ENCODE measurements at regions not wholly inside any gene's neighbourhood (a gene's known extent, or its start where the extent isn't known, plus 50 kb on each side); places are given as distances from the start of the nearest gene placed in this dataset.

DNA sequence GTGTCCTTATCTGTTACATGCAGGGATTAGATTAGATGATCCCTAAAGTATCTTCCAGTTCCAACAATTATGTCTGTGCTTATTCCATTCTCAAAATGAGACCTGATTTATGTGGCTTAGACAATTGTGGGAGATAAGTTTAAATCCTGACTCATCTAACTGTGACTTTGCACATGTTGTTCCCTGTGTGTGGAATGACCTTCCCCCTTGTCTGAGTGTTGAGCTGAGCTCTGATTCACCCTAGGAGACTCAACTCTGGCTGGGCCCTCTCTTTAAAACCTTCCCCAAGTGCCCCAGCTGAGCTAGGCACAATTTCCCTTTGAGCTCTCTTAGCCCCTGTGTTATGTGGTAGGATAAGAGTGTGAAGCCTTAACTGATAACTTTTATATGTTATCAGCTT is 118.9 kb upstream of the ELL2 start:
- ChIA-PET CTCF (interaction anchor here (1.0 to 2.6 kb wide), 6 partner anchors 8 to 210 kb away, joined by 3 to 8 read pairs (median 4); no protein-coding TSS in a partner anchor), POLR2A (no interaction called here)
- DNase-seq (ENCODE audit: extremely low spot score) = no peak
- TF ChIP-seq, protein P1, sequence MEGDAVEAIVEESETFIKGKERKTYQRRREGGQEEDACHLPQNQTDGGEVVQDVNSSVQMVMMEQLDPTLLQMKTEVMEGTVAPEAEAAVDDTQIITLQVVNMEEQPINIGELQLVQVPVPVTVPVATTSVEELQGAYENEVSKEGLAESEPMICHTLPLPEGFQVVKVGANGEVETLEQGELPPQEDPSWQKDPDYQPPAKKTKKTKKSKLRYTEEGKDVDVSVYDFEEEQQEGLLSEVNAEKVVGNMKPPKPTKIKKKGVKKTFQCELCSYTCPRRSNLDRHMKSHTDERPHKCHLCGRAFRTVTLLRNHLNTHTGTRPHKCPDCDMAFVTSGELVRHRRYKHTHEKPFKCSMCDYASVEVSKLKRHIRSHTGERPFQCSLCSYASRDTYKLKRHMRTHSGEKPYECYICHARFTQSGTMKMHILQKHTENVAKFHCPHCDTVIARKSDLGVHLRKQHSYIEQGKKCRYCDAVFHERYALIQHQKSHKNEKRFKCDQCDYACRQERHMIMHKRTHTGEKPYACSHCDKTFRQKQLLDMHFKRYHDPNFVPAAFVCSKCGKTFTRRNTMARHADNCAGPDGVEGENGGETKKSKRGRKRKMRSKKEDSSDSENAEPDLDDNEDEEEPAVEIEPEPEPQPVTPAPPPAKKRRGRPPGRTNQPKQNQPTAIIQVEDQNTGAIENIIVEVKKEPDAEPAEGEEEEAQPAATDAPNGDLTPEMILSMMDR (IDR thresholded peaks at IDR 0.05; ENCODE audit: control extremely low read depth, extremely low read depth, low read depth, missing control alignments) = no peak

DNA sequence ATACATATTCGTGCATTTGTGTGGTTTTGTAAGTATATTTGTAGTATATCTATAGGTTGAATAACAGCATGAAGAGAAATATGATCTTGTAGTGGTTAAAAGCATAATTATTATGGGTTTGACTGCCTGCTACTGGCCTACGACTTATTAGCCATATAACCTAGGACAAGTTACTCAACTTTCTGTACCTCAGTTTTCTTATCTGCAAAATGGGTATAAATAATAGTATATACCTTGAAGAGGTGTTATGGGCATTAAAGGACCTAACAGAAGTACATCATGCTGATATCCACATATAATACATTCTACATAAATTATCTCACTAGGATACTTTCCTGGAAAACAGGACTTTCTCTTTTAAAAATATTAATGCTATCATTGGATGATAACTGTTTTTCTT is 118.3 kb upstream of the ELL2 start:
- TF ChIP-seq, protein P1 (IDR thresholded peaks at IDR 0.05; ENCODE audit: control extremely low read depth, extremely low read depth, low read depth, missing control alignments) = no peak
- POLR2A ChIA-PET = no interaction called here

DNA sequence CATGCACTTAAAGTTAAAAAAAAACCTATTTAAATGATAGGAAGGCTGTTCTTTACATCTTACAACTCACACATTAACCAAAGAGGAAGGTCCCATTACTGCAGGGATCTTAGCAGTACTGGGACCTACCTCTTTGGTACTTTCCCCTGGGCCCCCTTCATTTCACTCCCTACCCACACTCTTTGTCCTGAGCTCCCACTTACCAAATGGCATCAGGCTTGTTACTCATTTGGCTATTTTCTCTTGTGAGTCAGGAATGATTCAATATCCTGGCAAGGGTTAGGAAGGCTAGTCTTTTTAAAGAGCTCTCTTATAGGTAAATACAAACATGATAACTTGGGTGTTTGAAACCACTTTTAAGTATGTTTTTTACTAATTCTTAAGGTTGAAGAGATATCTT is 117.4 kb upstream of the ELL2 start:
- POLR2A ChIA-PET = no interaction called here
- TF ChIP-seq, protein P1 (IDR thresholded peaks at IDR 0.05; ENCODE audit: control extremely low read depth, extremely low read depth, low read depth, missing control alignments) = no peak
- no peak for DNase-seq (ENCODE audit: extremely low spot score)
- CTCF ChIA-PET = interaction anchor here (1.2 kb wide), 1 partner anchor 9 kb away, joined by 5 read pairs; no protein-coding TSS in a partner anchor

More for the DNA sequence above, 118.3 kb upstream of the ELL2 start:
- DNase-seq (ENCODE audit: extremely low spot score) = no peak
- CTCF ChIA-PET = interaction anchor here (1.2 to 2.6 kb wide), 3 partner anchors 8 to 13 kb away, joined by 5 to 8 read pairs (median 5); no protein-coding TSS in a partner anchor

DNA sequence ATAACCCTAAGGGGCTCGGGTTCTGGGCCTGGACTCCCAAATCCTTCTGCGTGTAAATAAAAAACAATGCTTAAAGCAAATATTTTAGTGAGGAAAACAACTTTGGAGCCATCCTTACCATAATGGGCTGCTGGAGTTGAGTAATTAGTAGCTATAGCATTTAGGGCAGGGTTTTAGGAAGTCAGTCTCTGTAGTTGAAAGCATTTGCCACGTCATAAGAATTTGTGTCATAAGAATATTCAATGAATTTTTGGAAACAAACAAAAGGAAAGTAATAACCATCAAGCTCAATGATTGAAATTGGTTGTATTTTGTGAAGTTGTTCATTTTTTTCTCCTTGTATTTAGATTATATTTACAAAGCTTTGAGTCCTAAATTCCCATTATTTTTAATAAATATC is 114.8 kb upstream of the ELL2 start:
- ChIA-PET POLR2A (no interaction called here), CTCF (no interaction called here)
- TF ChIP-seq, protein P1 (IDR thresholded peaks at IDR 0.05; ENCODE audit: control extremely low read depth, extremely low read depth, low read depth, missing control alignments) = no peak
- no peak for DNase-seq (ENCODE audit: extremely low spot score)

DNA sequence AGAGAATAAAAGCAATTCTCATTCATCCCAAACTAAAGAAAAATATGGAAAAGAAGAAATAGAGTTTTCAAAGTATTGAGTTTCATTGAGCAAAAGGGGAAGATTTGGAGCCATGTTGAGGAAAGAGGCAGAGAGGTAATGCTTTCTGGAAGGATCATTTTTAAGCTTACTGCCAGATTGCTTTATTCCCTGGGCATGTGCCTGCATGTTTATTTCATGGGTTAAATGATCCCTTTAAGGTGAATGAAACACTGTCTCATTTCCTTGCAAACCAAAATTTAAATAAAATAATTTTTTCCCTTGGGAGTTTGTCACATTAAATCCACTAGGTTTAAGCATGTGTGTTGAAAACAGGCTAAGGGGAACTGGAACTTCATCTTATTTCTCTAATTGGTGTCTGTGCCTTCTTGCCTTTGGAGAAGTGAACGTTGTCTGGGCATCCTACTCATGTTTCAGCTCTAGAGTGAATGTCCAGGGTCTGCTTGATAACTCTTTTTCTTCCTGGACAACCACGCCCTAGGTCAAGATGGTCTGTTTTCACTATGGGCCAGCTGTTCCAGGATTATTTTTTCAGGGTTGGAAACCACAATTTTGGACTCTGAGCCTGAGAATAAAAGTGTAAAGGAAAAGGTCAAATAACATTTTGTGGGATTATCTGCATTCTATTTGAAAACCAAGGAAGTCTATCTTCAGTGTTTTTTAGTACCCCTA is 114.1 kb upstream of the ELL2 start:
- CTCF ChIA-PET = interaction anchor here (1.1 to 1.6 kb wide), 3 partner anchors 8 to 183 kb away, joined by 3 to 4 read pairs (median 3); no protein-coding TSS in a partner anchor
- POLR2A ChIA-PET = no interaction called here
- TF ChIP-seq, protein P1 (IDR thresholded peaks at IDR 0.05; ENCODE audit: control extremely low read depth, extremely low read depth, low read depth, missing control alignments) = no peak
- DNase-seq (ENCODE audit: extremely low spot score) = no peak

DNA sequence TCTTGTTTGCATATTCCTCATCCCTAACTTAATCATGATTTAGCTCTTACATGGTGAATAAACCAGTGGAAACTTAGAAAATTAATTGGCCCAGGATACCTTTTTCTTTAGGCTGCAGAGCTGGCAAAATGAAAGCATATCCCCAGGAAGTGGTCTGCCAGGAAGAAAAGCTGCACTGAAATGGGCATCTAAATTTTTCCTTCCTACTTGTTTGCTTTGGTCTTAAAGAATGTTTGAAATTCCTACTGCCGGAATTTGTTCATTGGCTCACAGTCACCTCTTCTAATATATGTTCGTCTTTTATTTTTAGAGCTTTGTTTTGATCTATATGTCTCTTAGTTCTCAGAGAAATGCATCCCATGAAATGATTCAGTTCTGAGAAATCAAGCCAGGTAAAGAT is 113.2 kb upstream of the ELL2 start:
- TF ChIP-seq, protein P1 (IDR thresholded peaks at IDR 0.05; ENCODE audit: control extremely low read depth, extremely low read depth, low read depth, missing control alignments) = no peak
- no peak for DNase-seq (ENCODE audit: extremely low spot score)
- ChIA-PET CTCF (interaction anchor here (0.5 to 1.6 kb wide), 5 partner anchors 9 to 974 kb away, joined by 3 to 4 read pairs (median 3); no protein-coding TSS in a partner anchor), POLR2A (no interaction called here)
